Activated CD4-positive, alpha-beta memory T cell treated with anti-CD3 and anti-CD28 coated beads, Interleukin-2, amount 10 ng/mL, durations not matched to agents 7 days and 5 days (primary cell): ENCODE measurements at regions not wholly inside any gene's neighbourhood (a gene's known extent, or its start where the extent isn't known, plus 50 kb on each side); places are given as distances from the start of the nearest gene placed in this dataset.

ENCODE experiments used
- CTCF ChIA-PET: fragments of 350-600 bp; sonication (Branson Sonifier 250); formaldehyde crosslinking; loops from one replicate; lab custom pipeline; 2021; ENCODE audit warnings: antibody characterized with exemption, inconsistent platforms; lab: Charles Lee
- POLR2A ChIA-PET: fragments of 350-600 bp; sonication (Branson Sonifier 250); formaldehyde crosslinking; loops from one replicate; lab custom pipeline; 2021; ENCODE audit warnings: antibody characterized with exemption; lab: Charles Lee
- DNase-seq: peaks from one replicate; pipeline ENCODE4 v3.0.0-alpha.2; 2020
- H3K27ac Mint-ChIP-seq: one replicate; pipeline ENCODE4 v1.8.0; 2021; ENCODE audit warnings: mild to moderate bottlenecking, mixed read lengths
- H3K27me3 Mint-ChIP-seq: one replicate; pipeline ENCODE4 v1.8.0; 2021; ENCODE audit warnings: mixed read lengths
- H3K36me3 Mint-ChIP-seq: one replicate; pipeline ENCODE4 v1.8.0; 2021; ENCODE audit warnings: low read depth, mixed read lengths
- H3K4me1 Mint-ChIP-seq: one replicate; pipeline ENCODE4 v1.8.0; 2021; ENCODE audit warnings: mixed read lengths
- H3K4me3 Mint-ChIP-seq: one replicate; pipeline ENCODE4 v1.8.0; 2021; ENCODE audit warnings: mild to moderate bottlenecking, mixed read lengths
- H3K9me3 Mint-ChIP-seq: one replicate; pipeline ENCODE4 v1.8.0; 2021; ENCODE audit warnings: mixed read lengths

- CTCF ChIA-PET = no interaction called here
- POLR2A ChIA-PET = no interaction called here
- Mint-ChIP-seq H3K27me3 (peaks cover 2% of the 10 kb centered on the region), H3K36me3 (no peaks in the 10 kb centered on the region), H3K4me1 (no peaks in the 10 kb centered on the region), H3K4me3 (no peak overlapping the region), H3K27ac (no peak overlapping the region), H3K9me3 (no peaks in the 10 kb centered on the region)
- DNase-seq = no peak
Measured at GRCh38 chr12:93040367-93040766, 111.3 kb upstream of the EEA1 start.

GRCh38 chr12:93041416-93041815 is 112.3 kb upstream of the EEA1 start:
- peaks cover 2% of the 10 kb centered on the region for H3K27me3 Mint-ChIP-seq
- DNase-seq = no peak
- H3K27ac Mint-ChIP-seq = no peak overlapping the region
- CTCF ChIA-PET = no interaction called here
- POLR2A ChIA-PET = no interaction called here
- no peak overlapping the region for H3K4me3 Mint-ChIP-seq
- no peaks in the 10 kb centered on the region for H3K4me1 Mint-ChIP-seq
- H3K9me3 Mint-ChIP-seq = no peaks in the 10 kb centered on the region
- no peaks in the 10 kb centered on the region for H3K36me3 Mint-ChIP-seq

GRCh38 chr12:93042283-93042682 is 113.2 kb upstream of the EEA1 start:
- no peak overlapping the region for H3K27ac Mint-ChIP-seq
- POLR2A ChIA-PET = no interaction called here
- H3K4me1 Mint-ChIP-seq = no peaks in the 10 kb centered on the region
- H3K9me3 Mint-ChIP-seq = no peaks in the 10 kb centered on the region
- no peak overlapping the region for H3K4me3 Mint-ChIP-seq
- CTCF ChIA-PET = no interaction called here
- no peak for DNase-seq
- H3K36me3 Mint-ChIP-seq = no peaks in the 10 kb centered on the region
- H3K27me3 Mint-ChIP-seq = no peaks in the 10 kb centered on the region

- POLR2A ChIA-PET = no interaction called here
- no peak for DNase-seq
- Mint-ChIP-seq H3K9me3 (no peaks in the 10 kb centered on the region), H3K4me1 (no peaks in the 10 kb centered on the region), H3K27me3 (no peaks in the 10 kb centered on the region), H3K27ac (no peak overlapping the region), H3K4me3 (no peak overlapping the region), H3K36me3 (no peaks in the 10 kb centered on the region)
- CTCF ChIA-PET = no interaction called here
Measured at GRCh38 chr12:93042684-93043083, 113.6 kb upstream of the EEA1 start.

GRCh38 chr12:93043192-93043876 is 114.2 kb upstream of the EEA1 start:
- DNase-seq = no peak
- POLR2A ChIA-PET = no interaction called here
- H3K9me3 Mint-ChIP-seq = no peaks in the 10 kb centered on the region
- no peaks in the 10 kb centered on the region for H3K4me1 Mint-ChIP-seq
- H3K4me3 Mint-ChIP-seq = no peak overlapping the region
- no peaks in the 10 kb centered on the region for H3K27me3 Mint-ChIP-seq
- no peaks in the 10 kb centered on the region for H3K36me3 Mint-ChIP-seq
- no peak overlapping the region for H3K27ac Mint-ChIP-seq
- CTCF ChIA-PET = no interaction called here

GRCh38 chr12:93043877-93044209 is 114.7 kb upstream of the EEA1 start:
- CTCF ChIA-PET = no interaction called here
- Mint-ChIP-seq H3K4me1 (no peaks in the 10 kb centered on the region), H3K27ac (no peak overlapping the region), H3K36me3 (no peaks in the 10 kb centered on the region), H3K27me3 (no peaks in the 10 kb centered on the region), H3K9me3 (no peaks in the 10 kb centered on the region), H3K4me3 (no peak overlapping the region)
- POLR2A ChIA-PET = no interaction called here
- no peak for DNase-seq

GRCh38 chr12:93047118-93047517 is 118.0 kb upstream of the EEA1 start:
- Mint-ChIP-seq H3K9me3 (no peaks in the 10 kb centered on the region), H3K27me3 (peaks cover 4% of the 10 kb centered on the region), H3K4me3 (no peak overlapping the region), H3K27ac (no peak overlapping the region), H3K36me3 (no peaks in the 10 kb centered on the region), H3K4me1 (no peaks in the 10 kb centered on the region)
- CTCF ChIA-PET = no interaction called here
- POLR2A ChIA-PET = no interaction called here
- no peak for DNase-seq

GRCh38 chr12:93048656-93049055 is 119.6 kb upstream of the EEA1 start:
- Mint-ChIP-seq H3K4me3 (no peak overlapping the region), H3K27ac (no peak overlapping the region), H3K4me1 (no peaks in the 10 kb centered on the region), H3K36me3 (no peaks in the 10 kb centered on the region), H3K9me3 (no peaks in the 10 kb centered on the region), H3K27me3 (peaks cover 6% of the 10 kb centered on the region)
- POLR2A ChIA-PET = no interaction called here
- CTCF ChIA-PET = no interaction called here
- DNase-seq = no peak

GRCh38 chr12:93050026-93050747 is 121.1 kb upstream of the EEA1 start:
- CTCF ChIA-PET = no interaction called here
- Mint-ChIP-seq H3K27me3 (peaks cover 8% of the 10 kb centered on the region), H3K27ac (no peak overlapping the region), H3K36me3 (no peaks in the 10 kb centered on the region), H3K9me3 (no peaks in the 10 kb centered on the region), H3K4me3 (no peak overlapping the region), H3K4me1 (no peaks in the 10 kb centered on the region)
- POLR2A ChIA-PET = no interaction called here
- DNase-seq = no peak

- H3K27ac Mint-ChIP-seq = no peak overlapping the region
- H3K4me1 Mint-ChIP-seq = no peaks in the 10 kb centered on the region
- POLR2A ChIA-PET = no interaction called here
- CTCF ChIA-PET = no interaction called here
- H3K36me3 Mint-ChIP-seq = no peaks in the 10 kb centered on the region
- no peak overlapping the region for H3K4me3 Mint-ChIP-seq
- H3K9me3 Mint-ChIP-seq = no peaks in the 10 kb centered on the region
- no peak for DNase-seq
- peaks cover 8% of the 10 kb centered on the region for H3K27me3 Mint-ChIP-seq
Measured at GRCh38 chr12:93050748-93051081, 121.6 kb upstream of the EEA1 start.

GRCh38 chr12:93054021-93054420 is 124.9 kb upstream of the EEA1 start:
- Mint-ChIP-seq H3K27ac (no peak overlapping the region), H3K36me3 (no peaks in the 10 kb centered on the region), H3K4me3 (no peak overlapping the region), H3K4me1 (no peaks in the 10 kb centered on the region), H3K9me3 (no peaks in the 10 kb centered on the region), H3K27me3 (peaks cover 21% of the 10 kb centered on the region)
- no peak for DNase-seq
- POLR2A ChIA-PET = no interaction called here
- CTCF ChIA-PET = no interaction called here

GRCh38 chr12:93055221-93055620 is 126.1 kb upstream of the EEA1 start:
- Mint-ChIP-seq H3K27me3 (peaks cover 21% of the 10 kb centered on the region), H3K9me3 (no peaks in the 10 kb centered on the region), H3K4me1 (peaks cover 3% of the 10 kb centered on the region), H3K4me3 (no peak overlapping the region), H3K36me3 (no peaks in the 10 kb centered on the region), H3K27ac (no peak overlapping the region)
- ChIA-PET CTCF (no interaction called here), POLR2A (no interaction called here)
- DNase-seq = no peak

- Mint-ChIP-seq H3K9me3 (no peaks in the 10 kb centered on the region), H3K27me3 (peaks cover 18% of the 10 kb centered on the region), H3K27ac (no peak overlapping the region), H3K36me3 (no peaks in the 10 kb centered on the region), H3K4me3 (no peak overlapping the region), H3K4me1 (peaks cover 4% of the 10 kb centered on the region)
- POLR2A ChIA-PET = no interaction called here
- no peak for DNase-seq
- CTCF ChIA-PET = no interaction called here
Measured at GRCh38 chr12:93056971-93057535, 128.0 kb upstream of the EEA1 start.

- Mint-ChIP-seq H3K27me3 (peaks cover 17% of the 10 kb centered on the region), H3K36me3 (no peaks in the 10 kb centered on the region), H3K27ac (no peak overlapping the region), H3K4me1 (peaks cover 4% of the 10 kb centered on the region), H3K9me3 (no peaks in the 10 kb centered on the region), H3K4me3 (no peak overlapping the region)
- DNase-seq = no peak
- POLR2A ChIA-PET = no interaction called here
- CTCF ChIA-PET = no interaction called here
Measured at GRCh38 chr12:93058280-93058679, 129.2 kb upstream of the EEA1 start.
